ENCODE measurements at regions not wholly inside any gene's neighbourhood (a gene's known extent, or its start where the extent isn't known, plus 50 kb on each side); places are given as distances from the start of the nearest gene placed in this dataset.

DNA sequence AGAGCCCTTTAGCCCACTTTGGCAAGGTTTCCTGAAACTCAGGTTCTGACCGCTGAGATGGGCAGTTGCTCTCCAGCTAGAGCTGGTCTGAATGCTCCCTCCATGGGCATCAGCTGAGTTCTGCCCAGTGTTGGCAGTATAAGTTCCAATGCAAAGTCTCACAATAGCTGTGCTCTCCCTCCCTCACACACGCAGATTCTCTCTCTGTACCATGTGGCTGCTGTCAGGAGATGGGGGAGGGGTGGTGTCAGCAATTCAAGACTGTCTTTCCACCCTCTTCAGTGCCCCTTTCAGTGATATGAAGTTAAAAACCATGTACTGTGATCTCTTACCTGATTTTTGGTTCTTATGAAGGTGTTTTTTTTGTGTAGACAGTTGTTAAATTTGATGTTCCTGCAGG lies 164.3 kb upstream of the PLEKHA5 start:
- Histone ChIP-seq H3K56ac (replicated peaks; ENCODE audit: insufficient read length, low read depth, low read length) (no peak overlapping the region), H2AK5ac (ENCODE audit: low read depth, low read length) (peak overlapping the region; percentile 25; the same call in 1 of the 2 replicates), H3K18ac (ENCODE audit: extremely low read depth, low read length) (peak overlapping the region; percentile 9; the same call in 1 of the 2 replicates), H2BK20ac (ENCODE audit: low read length) (peak overlapping the region; percentile 9; the same call in 1 of the 2 replicates), H3K23ac (ENCODE audit: insufficient read length) (no peak overlapping the region), H2BK120ac (replicated peaks; ENCODE audit: low read depth, low read length) (no peak overlapping the region), H3K79me2 (ENCODE audit: control insufficient read depth in 1 of 2, insufficient read depth in 2 of 2, low read length in 2 of 2) (no peaks in the 10 kb centered on the region), H4K20me1 (replicated peaks in 1 of 2; ENCODE audit: control insufficient read depth in 1 of 2, insufficient read depth in 2 of 2, low read length in 2 of 2) (no peaks in the 10 kb centered on the region), H3K23me2 (ENCODE audit: low read depth, low read length) (no peaks in the 10 kb centered on the region), H2AFZ (ENCODE audit: low read length) (peak overlapping the region; percentile 94), H3K4ac (replicated peaks; ENCODE audit: insufficient read length, low read depth, low read length) (no peak overlapping the region), H3K4me3 (ENCODE audit: extremely low read depth in 1 of 4, insufficient read depth in 2 of 4, low read depth in 3 of 4, low read length in 4 of 4) (no peak overlapping the region), H2BK12ac (ENCODE audit: low read depth, low read length) (peak overlapping the region; percentile 55; the same call in 1 of the 2 replicates), H2BK5ac (ENCODE audit: low read depth, low read length) (peak overlapping the region; percentile 6; the same call in 1 of the 2 replicates), H3K27ac (ENCODE audit: low read depth, low read length) (no peak overlapping the region), H4K8ac (ENCODE audit: extremely low read depth, insufficient read depth, low read length) (no peak overlapping the region), H4K91ac (replicated peaks; ENCODE audit: insufficient read length, low read length) (peak overlapping the region; percentile 38), H3K4me1 (replicated peaks in 1 of 4; ENCODE audit: control insufficient read depth in 3 of 4, insufficient read depth in 4 of 4, low read length in 3 of 4) (peaks cover 2 to 9% (median 4%) of the 10 kb centered on the region in 4 experiments; a peak in 4 of 7 replicates), H3K27me3 (replicated peaks in 1 of 4; ENCODE audit: control insufficient read depth in 3 of 4, extremely low read depth in 1 of 4, insufficient read depth in 3 of 4, low read length in 3 of 4) (peaks cover 0 to 2% (median 0%) of the 10 kb centered on the region in 4 experiments; a peak in 1 of 7 replicates), H4K5ac (ENCODE audit: insufficient read length, low read depth, low read length) (no peak overlapping the region), H3K9me3 (ENCODE audit: insufficient read depth in 2 of 2, low read depth in 1 of 2, low read length in 1 of 2) (no peaks in the 10 kb centered on the region), H2BK15ac (ENCODE audit: low read length) (no peak overlapping the region), H3K79me1 (ENCODE audit: low read depth, low read length) (no peaks in the 10 kb centered on the region), H3K14ac (ENCODE audit: insufficient read length) (no peak overlapping the region), H3K36me3 (ENCODE audit: control insufficient read depth in 2 of 4, insufficient read depth in 4 of 4, low read length in 3 of 4) (no peaks in the 10 kb centered on the region; a peak in 1 of 8 replicates), H3K4me2 (ENCODE audit: insufficient read depth in 1 of 2, low read depth in 2 of 2, low read length in 2 of 2) (no peak overlapping the region), H3K9ac (replicated peaks in 1 of 4; ENCODE audit: extremely low read depth in 1 of 4, low read depth in 3 of 4, low read length in 3 of 4) (no peak overlapping the region)
- FAIRE-seq (no peak), DNase-seq (ENCODE audit: low read depth in 1 of 2, low spot score in 2 of 2) (no peak)
- TF ChIP-seq SIRT6 (IDR thresholded peaks at IDR 0.05; ENCODE audit: low read length): no peak
- TF ChIP-seq RBBP5 (IDR thresholded peaks at IDR 0.05; ENCODE audit: borderline replicate concordance, low read depth, low read length): no peak
- no peak for TF ChIP-seq NANOG (IDR thresholded peaks at IDR 0.05; ENCODE audit: insufficient read depth, low read depth, low read length, poor library complexity, severe bottlenecking)
- TF ChIP-seq SAP30 (IDR thresholded peaks at IDR 0.05; ENCODE audit: insufficient read depth, insufficient replicate concordance, low read length): no peak
- no peak for TF ChIP-seq ZNF274 (IDR thresholded peaks at IDR 0.05; ENCODE audit: borderline replicate concordance, extremely low read depth, low read length)
- no peak for TF ChIP-seq NRF1 (IDR thresholded peaks at IDR 0.05; ENCODE audit: low read depth, low read length)
- TF ChIP-seq ASH2L (IDR thresholded peaks at IDR 0.05; ENCODE audit: low read length): no peak
- TF ChIP-seq, protein P1, sequence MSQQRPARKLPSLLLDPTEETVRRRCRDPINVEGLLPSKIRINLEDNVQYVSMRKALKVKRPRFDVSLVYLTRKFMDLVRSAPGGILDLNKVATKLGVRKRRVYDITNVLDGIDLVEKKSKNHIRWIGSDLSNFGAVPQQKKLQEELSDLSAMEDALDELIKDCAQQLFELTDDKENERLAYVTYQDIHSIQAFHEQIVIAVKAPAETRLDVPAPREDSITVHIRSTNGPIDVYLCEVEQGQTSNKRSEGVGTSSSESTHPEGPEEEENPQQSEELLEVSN (IDR thresholded peaks at IDR 0.05): peak; percentile 42; the same call in 1 of the 2 replicates
- TF ChIP-seq CHD2 (IDR thresholded peaks at IDR 0.05; ENCODE audit: low read length): no peak
- TF ChIP-seq, protein P2, sequence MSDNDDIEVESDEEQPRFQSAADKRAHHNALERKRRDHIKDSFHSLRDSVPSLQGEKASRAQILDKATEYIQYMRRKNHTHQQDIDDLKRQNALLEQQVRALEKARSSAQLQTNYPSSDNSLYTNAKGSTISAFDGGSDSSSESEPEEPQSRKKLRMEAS (IDR thresholded peaks at IDR 0.05): peak; percentile 86
- ChIA-PET CTCF (ENCODE audit: partially characterized antibody) (interaction anchor here (1.0 to 1.1 kb wide), 3 partner anchors 9 to 221 kb away, joined by 3 read pairs; no protein-coding TSS in a partner anchor), POLR2A (ENCODE audit: partially characterized antibody) (interaction anchor here (1.0 to 1.4 kb wide), 2 partner anchors 14 to 36 kb away, joined by 3 to 4 read pairs; no protein-coding TSS in a partner anchor)
- 73% methylated on average over 2 of the region's 2 CpGs; no CpG with 5 or more reads in 1 of the 2 experiments for WGBS, 2 experiments (ENCODE audit: extremely low coverage in 1 of 2, insufficient coverage in 1 of 2, insufficient read length in 1 of 2, insufficient replicate concordance in 2 of 2, low coverage in 1 of 2, low lambda C conversion rate in 2 of 2, missing lambda C conversion rate in 1 of 2)

All from H1 (cell line).